HS-27A (cell line): ENCODE measurements at regions not wholly inside any gene's neighbourhood (a gene's known extent, or its start where the extent isn't known, plus 50 kb on each side); places are given as distances from the start of the nearest gene placed in this dataset.
"Not testable (repeated sequence)": the region's sequence is repeated elsewhere in the genome, so short reads cannot be mapped to it uniquely, and the experiment has no call there.

Experiments used
- DNase-seq: peaks from one replicate; pipeline ENCODE4 v3.0.0-alpha.2; 2012; ENCODE audit warnings: low read depth, missing footprints

- DNase-seq = not testable (repeated sequence)
Observed at GRCh38 chr20:29533566-29534177, 1723.8 kb upstream of the DEFB115 start.

GRCh38 chr20:29566901-29567635 is 1690.4 kb upstream of the DEFB115 start:
- not testable (repeated sequence) for DNase-seq

- DNase-seq = not testable (repeated sequence)
Observed at GRCh38 chr20:29567671-29568070, 1689.8 kb upstream of the DEFB115 start.

GRCh38 chr20:29570126-29570525 is 1687.3 kb upstream of the DEFB115 start:
- not testable (repeated sequence) for DNase-seq

DNA sequence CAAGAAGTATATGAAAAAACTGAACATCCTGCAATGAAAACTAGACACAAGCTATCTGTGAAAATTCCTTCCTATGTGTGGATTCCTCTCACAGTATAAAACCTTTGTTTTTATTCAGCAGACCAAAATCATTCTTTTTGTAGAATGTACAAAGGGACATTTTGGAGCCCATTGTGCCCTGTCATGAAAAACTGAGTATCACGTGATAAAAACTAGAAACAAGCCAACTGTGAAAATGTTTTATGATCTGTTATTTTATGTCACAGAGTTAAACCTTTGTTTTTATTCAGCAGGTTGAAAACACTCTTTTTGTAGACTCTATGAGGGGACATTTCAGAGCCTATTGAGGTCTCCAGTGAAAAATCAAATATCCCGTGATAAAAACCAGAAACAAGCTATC is 1667.9 kb upstream of the DEFB115 start:
- DNase-seq = not testable (repeated sequence)

GRCh38 chr20:29604163-29604562 is 1653.3 kb upstream of the DEFB115 start:
- not testable (repeated sequence) for DNase-seq

GRCh38 chr20:29606171-29606570 is 1651.3 kb upstream of the DEFB115 start:
- DNase-seq = not testable (repeated sequence)

DNA sequence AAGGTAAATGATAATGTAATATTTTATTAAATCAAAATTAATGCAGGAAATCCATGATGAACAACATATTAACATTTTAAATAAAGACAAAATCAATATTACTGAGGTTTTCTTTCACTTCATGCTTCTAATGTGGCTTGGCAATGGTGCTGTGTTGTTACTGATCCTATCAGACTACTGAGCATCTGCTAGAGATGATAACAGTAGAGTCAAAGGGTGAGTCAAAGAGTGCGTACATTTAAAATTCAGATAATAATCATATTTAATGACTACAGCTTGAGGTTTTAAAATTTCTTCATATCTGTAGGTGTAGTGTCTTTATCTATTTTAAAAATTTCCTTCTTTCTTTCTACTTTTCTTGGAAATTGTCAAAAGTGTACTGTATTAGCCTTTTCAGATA is 1628.1 kb upstream of the DEFB115 start:
- not testable (repeated sequence) for DNase-seq
